ENCODE measurements at regions not wholly inside any gene's neighbourhood (a gene's known extent, or its start where the extent isn't known, plus 50 kb on each side); places are given as distances from the start of the nearest gene placed in this dataset.
"Not testable (repeated sequence)": the region's sequence is repeated elsewhere in the genome, so short reads cannot be mapped to it uniquely, and the experiment has no call there.

- Histone ChIP-seq H3K9ac (no peak overlapping the region), H3K9me3 (ENCODE audit: low read depth) (no peaks in the 10 kb centered on the region), H3K4me2 (no peak overlapping the region), H3F3A (ENCODE audit: low read depth) (no peaks in the 10 kb centered on the region), H2AFZ (replicated peaks) (no peak overlapping the region), H3K27ac (no peak overlapping the region), H3K4me1 (no peaks in the 10 kb centered on the region), H3K4me3 (no peak overlapping the region), H3K79me2 (ENCODE audit: low read depth) (no peaks in the 10 kb centered on the region), H3K36me3 (no peaks in the 10 kb centered on the region), H3K27me3 (no peaks in the 10 kb centered on the region), H4K20me1 (ENCODE audit: low read depth) (no peaks in the 10 kb centered on the region)
- Mint-ChIP-seq H3K4me1 (no peaks in the 10 kb centered on the region), H3K36me3 (no peaks in the 10 kb centered on the region), H3K4me3 (no peak overlapping the region), H3K27me3 (ENCODE audit: insufficient read depth, low read depth) (peaks cover under 1% of the 10 kb centered on the region), H3K27ac (no peak overlapping the region), H3K9me3 (peaks cover 17% of the 10 kb centered on the region)
- no peak for DNase-seq (ENCODE audit: low spot score)
- no peak for TF ChIP-seq CTCF (IDR thresholded peaks at IDR 0.05)
- no peak for TF ChIP-seq EZH2 (IDR thresholded peaks at IDR 0.05)
- TF ChIP-seq EZH2phosphoT487 (IDR thresholded peaks at IDR 0.05) = no peak
These were observed 265.4 kb downstream of the FAM43A start for GRCh38 chr3:194950906-194951628.

GRCh38 chr3:194951629-194951920, 265.9 kb downstream of the FAM43A start:
- H4K20me1 ChIP-seq (ENCODE audit: low read depth); H2AFZ ChIP-seq (replicated peaks); H3K4me3 Mint-ChIP-seq; H3K36me3 ChIP-seq; H3K27me3 Mint-ChIP-seq (ENCODE audit: insufficient read depth, low read depth); H3K27me3 ChIP-seq; H3K36me3 Mint-ChIP-seq; H3K27ac ChIP-seq; H3K27ac Mint-ChIP-seq; DNase-seq (ENCODE audit: low spot score); H3F3A ChIP-seq (ENCODE audit: low read depth); H3K9ac ChIP-seq; H3K4me1 Mint-ChIP-seq; H3K4me2 ChIP-seq; H3K4me3 ChIP-seq; H3K9me3 ChIP-seq (ENCODE audit: low read depth); H3K4me1 ChIP-seq; H3K79me2 ChIP-seq (ENCODE audit: low read depth): not testable (repeated sequence)
- peaks cover 17% of the 10 kb centered on the region for H3K9me3 Mint-ChIP-seq

GRCh38 chr3:194951931-194952582, 266.4 kb downstream of the FAM43A start:
- TF ChIP-seq EZH2 (IDR thresholded peaks at IDR 0.05) (no peak), EZH2phosphoT487 (IDR thresholded peaks at IDR 0.05) (no peak), CTCF (IDR thresholded peaks at IDR 0.05) (no peak)
- no peak overlapping the region for H3K4me2 ChIP-seq
- no peaks in the 10 kb centered on the region for H3K79me2 ChIP-seq (ENCODE audit: low read depth)
- H3K9me3 ChIP-seq (ENCODE audit: low read depth) = no peaks in the 10 kb centered on the region
- H3K27ac ChIP-seq = no peak overlapping the region
- H3K27ac Mint-ChIP-seq = no peak overlapping the region
- H3K9me3 Mint-ChIP-seq = peaks cover 17% of the 10 kb centered on the region
- H3K4me1 ChIP-seq = no peaks in the 10 kb centered on the region
- no peak overlapping the region for H3K4me3 Mint-ChIP-seq
- peaks cover 2% of the 10 kb centered on the region for H3K27me3 Mint-ChIP-seq (ENCODE audit: insufficient read depth, low read depth)
- no peak overlapping the region for H2AFZ ChIP-seq (replicated peaks)
- no peaks in the 10 kb centered on the region for H3K27me3 ChIP-seq
- H3K9ac ChIP-seq = no peak overlapping the region
- H3K4me1 Mint-ChIP-seq = no peaks in the 10 kb centered on the region
- no peaks in the 10 kb centered on the region for H4K20me1 ChIP-seq (ENCODE audit: low read depth)
- H3K4me3 ChIP-seq = no peak overlapping the region
- no peaks in the 10 kb centered on the region for H3F3A ChIP-seq (ENCODE audit: low read depth)
- no peak for DNase-seq (ENCODE audit: low spot score)
- no peaks in the 10 kb centered on the region for H3K36me3 ChIP-seq
- H3K36me3 Mint-ChIP-seq = no peaks in the 10 kb centered on the region

GRCh38 chr3:194952841-194953241, 267.2 kb downstream of the FAM43A start:
- Histone ChIP-seq H3K4me2 (no peak overlapping the region), H3K9ac (no peak overlapping the region), H3K36me3 (no peaks in the 10 kb centered on the region), H3K27me3 (no peaks in the 10 kb centered on the region), H3F3A (ENCODE audit: low read depth) (no peaks in the 10 kb centered on the region), H2AFZ (replicated peaks) (no peak overlapping the region), H3K4me3 (no peak overlapping the region), H3K9me3 (ENCODE audit: low read depth) (no peaks in the 10 kb centered on the region), H3K79me2 (ENCODE audit: low read depth) (no peaks in the 10 kb centered on the region), H3K27ac (no peak overlapping the region), H4K20me1 (ENCODE audit: low read depth) (no peaks in the 10 kb centered on the region), H3K4me1 (no peaks in the 10 kb centered on the region)
- Mint-ChIP-seq H3K27ac (no peak overlapping the region), H3K4me3 (no peak overlapping the region), H3K4me1 (no peaks in the 10 kb centered on the region), H3K9me3 (peaks cover 13% of the 10 kb centered on the region), H3K27me3 (ENCODE audit: insufficient read depth, low read depth) (peaks cover 2% of the 10 kb centered on the region), H3K36me3 (no peaks in the 10 kb centered on the region)
- DNase-seq (ENCODE audit: low spot score) = no peak
- TF ChIP-seq EZH2 (IDR thresholded peaks at IDR 0.05) (no peak), CTCF (IDR thresholded peaks at IDR 0.05) (no peak), EZH2phosphoT487 (IDR thresholded peaks at IDR 0.05) (no peak)
